PC-3 (cell line): ENCODE measurements at regions not wholly inside any gene's neighbourhood (a gene's known extent, or its start where the extent isn't known, plus 50 kb on each side); places are given as distances from the start of the nearest gene placed in this dataset.

Experiments used
- ATAC-seq: fragments of 200-7000 bp; cut with Tn5 transposase; 2 replicates; pipeline ENCODE4 v1.9.1; 2020; ENCODE audit warnings: mild to moderate bottlenecking, moderate library complexity
- BruUV-seq: library from RNA; stranded (reverse); fragments of 400-500 nt; replicated peaks from 2 replicates; lab custom pipeline; 2021; lab: Mats Ljungman, UMichigan
- CTCF ChIA-PET: fragments of 300-600 bp; sonication (Branson Sonifier 250); formaldehyde crosslinking; loops from one replicate; lab custom pipeline; 2022; ENCODE audit warnings: antibody characterized with exemption; lab: Charles Lee
- POLR2A ChIA-PET: fragments of 300-600 bp; sonication (Branson Sonifier 250); formaldehyde crosslinking; loops from one replicate; lab custom pipeline; 2022; ENCODE audit warnings: antibody characterized with exemption; ENCODE audit not compliant: unreplicated experiment; lab: Charles Lee
- DNase-seq: peaks from one replicate; pipeline ENCODE4 v3.0.0-alpha.2; 2015
- H2AFZ ChIP-seq: fragments of 300-600 bp; sonication (generic); 2 replicates; pipeline ENCODE4 v1.6.0; 2016; ENCODE audit warnings: antibody characterized with exemption, low read length
- H3F3A ChIP-seq: fragments of 300-600 bp; sonication (generic); one replicate; pipeline ENCODE4 v1.6.0; 2017; ENCODE audit warnings: antibody characterized with exemption, low read length, control low read depth, mild to moderate bottlenecking; ENCODE audit not compliant: unreplicated experiment
- H3K27ac ChIP-seq: fragments of 300-600 bp; sonication (generic); 2 replicates; pipeline ENCODE4 v1.5.1; 2016; ENCODE audit warnings: mild to moderate bottlenecking, low read length
- H3K27me3 ChIP-seq: fragments of 300-600 bp; sonication (generic); 2 replicates; pipeline ENCODE4 v1.6.1; 2016; ENCODE audit warnings: low read length, mixed read lengths
- H3K36me3 ChIP-seq: fragments of 300-600 bp; sonication (generic); 2 replicates; pipeline ENCODE4 v1.6.1; 2016; ENCODE audit warnings: low read depth, mixed run types, low read length, mixed read lengths
- H3K4me1 ChIP-seq: fragments of 300-600 bp; sonication (generic); 2 replicates; pipeline ENCODE4 v1.5.1; 2016; ENCODE audit warnings: low read length; ENCODE audit not compliant: insufficient read depth
- H3K4me2 ChIP-seq: fragments of 300-600 bp; sonication (generic); 2 replicates; pipeline ENCODE4 v1.6.0; 2016; ENCODE audit warnings: low read length
- H3K4me3 ChIP-seq: fragments of 300-600 bp; sonication (generic); 2 replicates; pipeline ENCODE4 v1.5.1; 2016; ENCODE audit warnings: mild to moderate bottlenecking, low read length, mixed read lengths
- H3K79me2 ChIP-seq: fragments of 300-600 bp; sonication (generic); 2 replicates; pipeline ENCODE4 v1.6.1; 2017; ENCODE audit warnings: low read length, mixed read lengths
- H3K9ac ChIP-seq: fragments of 300-600 bp; sonication (generic); 2 replicates; pipeline ENCODE4 v1.6.0; 2016; ENCODE audit warnings: mild to moderate bottlenecking, low read length
- H3K9me2 ChIP-seq: fragments of 300-600 bp; sonication (generic); replicated peaks from 2 replicates; pipeline ENCODE4 v1.6.1; 2016; ENCODE audit warnings: mixed run types, low read length, mixed read lengths
- H3K9me3 ChIP-seq: fragments of 300-600 bp; sonication (generic); 2 replicates; pipeline ENCODE4 v1.6.1; 2016; ENCODE audit warnings: low read length, mixed read lengths
- H4K20me1 ChIP-seq: fragments of 300-600 bp; sonication (generic); 2 replicates; pipeline ENCODE4 v1.6.1; 2016; ENCODE audit warnings: low read length, mixed read lengths
- CTCF ChIP-seq: fragments of 300-600 bp; sonication (generic); conservative IDR thresholded peaks from 2 replicates; pipeline ENCODE4 v1.5.1; 2017; ENCODE audit warnings: antibody characterized with exemption, low read depth, mild to moderate bottlenecking, low read length
- EZH2 ChIP-seq: fragments of 300-600 bp; sonication (generic); IDR thresholded peaks from one replicate; pipeline ENCODE4 v1.6.1; 2017; ENCODE audit warnings: antibody characterized with exemption, mild to moderate bottlenecking, low read length; ENCODE audit not compliant: unreplicated experiment
- EZH2phosphoT487 ChIP-seq: fragments of 300-600 bp; sonication (generic); IDR thresholded peaks from 2 replicates; pipeline ENCODE4 v1.6.1; 2018; ENCODE audit warnings: mild to moderate bottlenecking, antibody characterized with exemption, low read length, borderline replicate concordance
- intact Hi-C: fragments of 100-400 bp; cut with micrococcal nuclease; formaldehyde crosslinking; loops from 2 replicates; pipeline ENCODE4 v1.9.0; 2023

GRCh38 chr20:55790178-55790577 lies 215.1 kb downstream of the CBLN4 start:
- CTCF ChIA-PET, result no interaction called here
- TF ChIP-seq CTCF (no peak), EZH2 (no peak), EZH2phosphoT487 (no peak)
- H3K4me3 ChIP-seq, result no peak overlapping the region
- H2AFZ ChIP-seq, result no peak overlapping the region
- H3K9me2 ChIP-seq, result no peaks in the 10 kb centered on the region
- H3K27ac ChIP-seq, result no peak overlapping the region
- no peak overlapping the region for H3K4me2 ChIP-seq
- no peak for ATAC-seq
- no peaks in the 10 kb centered on the region for H3K27me3 ChIP-seq
- no TSS peak for BruUV-seq
- no peak for DNase-seq
- H3K79me2 ChIP-seq, result no peaks in the 10 kb centered on the region
- no peaks in the 10 kb centered on the region for H3F3A ChIP-seq
- H3K36me3 ChIP-seq, result no peaks in the 10 kb centered on the region
- H4K20me1 ChIP-seq, result no peaks in the 10 kb centered on the region
- H3K9me3 ChIP-seq, result peaks cover 47% of the 10 kb centered on the region
- POLR2A ChIA-PET, result no interaction called here
- no peaks in the 10 kb centered on the region for H3K4me1 ChIP-seq
- no peak overlapping the region for H3K9ac ChIP-seq
- intact Hi-C loops, result no loop called here

GRCh38 chr20:55784036-55784435 lies 221.3 kb downstream of the CBLN4 start:
- no peaks in the 10 kb centered on the region for H3K4me1 ChIP-seq
- H2AFZ ChIP-seq, result no peak overlapping the region
- intact Hi-C loops, result no loop called here
- no peak overlapping the region for H3K4me3 ChIP-seq
- DNase-seq, result no peak
- H3K79me2 ChIP-seq, result no peaks in the 10 kb centered on the region
- H3K9me3 ChIP-seq, result peaks cover 58% of the 10 kb centered on the region
- no peak overlapping the region for H3K4me2 ChIP-seq
- H3K9me2 ChIP-seq, result no peaks in the 10 kb centered on the region
- H3K36me3 ChIP-seq, result no peaks in the 10 kb centered on the region
- BruUV-seq, result no TSS peak
- POLR2A ChIA-PET, result no interaction called here
- no peak for ATAC-seq
- no peak overlapping the region for H3K9ac ChIP-seq
- no peaks in the 10 kb centered on the region for H3F3A ChIP-seq
- H4K20me1 ChIP-seq, result no peaks in the 10 kb centered on the region
- TF ChIP-seq EZH2, result no peak
- TF ChIP-seq CTCF, result no peak
- no peak for TF ChIP-seq EZH2phosphoT487
- no peak overlapping the region for H3K27ac ChIP-seq
- CTCF ChIA-PET, result no interaction called here
- H3K27me3 ChIP-seq, result no peaks in the 10 kb centered on the region

GRCh38 chr20:55783381-55783780 lies 221.9 kb downstream of the CBLN4 start:
- H3K27ac ChIP-seq, result no peak overlapping the region
- H3K79me2 ChIP-seq, result no peaks in the 10 kb centered on the region
- H3K36me3 ChIP-seq, result no peaks in the 10 kb centered on the region
- H3K9me2 ChIP-seq, result no peaks in the 10 kb centered on the region
- peaks cover 64% of the 10 kb centered on the region for H3K9me3 ChIP-seq
- H2AFZ ChIP-seq, result no peak overlapping the region
- no TSS peak for BruUV-seq
- no peak overlapping the region for H3K4me3 ChIP-seq
- ATAC-seq, result no peak
- intact Hi-C loops, result no loop called here
- no peaks in the 10 kb centered on the region for H3K4me1 ChIP-seq
- TF ChIP-seq EZH2phosphoT487, result no peak
- no peak for TF ChIP-seq CTCF
- ChIA-PET POLR2A (no interaction called here), CTCF (no interaction called here)
- DNase-seq, result no peak
- H3K9ac ChIP-seq, result no peak overlapping the region
- H3F3A ChIP-seq, result no peaks in the 10 kb centered on the region
- H4K20me1 ChIP-seq, result no peaks in the 10 kb centered on the region
- no peaks in the 10 kb centered on the region for H3K27me3 ChIP-seq
- H3K4me2 ChIP-seq, result no peak overlapping the region
